GM12878 (cell line): ENCODE measurements at regions not wholly inside any gene's neighbourhood (a gene's known extent, or its start where the extent isn't known, plus 50 kb on each side); places are given as distances from the start of the nearest gene placed in this dataset.

Experiments used
- ATAC-seq: fragments of 200-7000 bp; cut with Tn5 transposase; 3 replicates; pipeline ENCODE4 v1.9.1; 2020; ENCODE audit warnings: mild to moderate bottlenecking, moderate library complexity
- BruUV-seq: library from RNA; stranded (reverse); fragments of 400-500 nt; replicated peaks from 2 replicates; lab custom pipeline; 2021; lab: Mats Ljungman, UMichigan
- CTCF ChIA-PET: fragments of 300-600 bp; sonication (Branson Sonifier 250); formaldehyde crosslinking; extraction: SDS; loops from one replicate; lab custom pipeline; 2021; ENCODE audit warnings: inconsistent platforms; lab: Yijun Ruan, JAX
- POLR2A ChIA-PET: fragments of 350-600 bp; formaldehyde crosslinking; extraction: SDS; loops from one replicate; lab custom pipeline; 2021; ENCODE audit warnings: inconsistent platforms; lab: Charles Lee
- RAD21 ChIA-PET: fragments of 300-600 bp; sonication (Branson Sonifier 250); formaldehyde crosslinking; loops from one replicate; lab custom pipeline; 2023; ENCODE audit warnings: antibody characterized with exemption; ENCODE audit not compliant: unreplicated experiment; lab: Charles Lee
- SMC1A ChIA-PET: fragments of 300-600 bp; sonication (Branson Sonifier 250); formaldehyde crosslinking; loops from one replicate; lab custom pipeline; 2023; ENCODE audit not compliant: unreplicated experiment, uncharacterized antibody; lab: Charles Lee
- DNase-seq: peaks from one replicate; pipeline ENCODE4 v3.0.0-alpha.2; 2011; ENCODE audit warnings: low read depth, low spot score
- FAIRE-seq: peaks from 3 replicates; lab custom pipeline; 2011; peaks lifted over from hg19 to GRCh38; lab: Jason Lieb, UNC
- H2AFZ ChIP-seq: 2 replicates; pipeline ENCODE4 v1.6.0; 2011; ENCODE audit warnings: low read depth, low read length, control low read depth; ENCODE audit not compliant: control insufficient read depth
- H3K27ac ChIP-seq: 2 replicates; pipeline ENCODE4 v1.5.1; 2011; ENCODE audit warnings: control low read depth; ENCODE audit not compliant: control insufficient read depth, insufficient read depth
- H3K27me3 ChIP-seq, 2 experiments: replicated peaks in 1 of 2; 2 replicates each; pipeline versions ENCODE4 v1.6.0 to v1.6.1; 2011; ENCODE audit warnings: low read length in 1 of 2; ENCODE audit not compliant: control insufficient read depth in 2 of 2, insufficient read depth in 2 of 2
- H3K36me3 ChIP-seq, 2 experiments: 2 replicates each; pipeline ENCODE4 v1.5.1; 2011; ENCODE audit warnings: low read length in 1 of 2; ENCODE audit not compliant: control insufficient read depth in 2 of 2, insufficient read depth in 2 of 2
- H3K4me1 ChIP-seq: 2 replicates; pipeline ENCODE4 v1.6.1; 2011; ENCODE audit warnings: mild to moderate bottlenecking, low read length, moderate library complexity, mixed read lengths; ENCODE audit not compliant: control insufficient read depth, insufficient read depth
- H3K4me2 ChIP-seq: 2 replicates; pipeline ENCODE4 v1.6.0; 2011; ENCODE audit warnings: control low read depth; ENCODE audit not compliant: control insufficient read depth, insufficient read depth
- H3K4me3 ChIP-seq: fragments of 200-600 bp; sonication (generic); 2 replicates; pipeline ENCODE4 v1.5.1; 2016
- H3K79me2 ChIP-seq: 2 replicates; pipeline ENCODE4 v1.6.0; 2011; ENCODE audit warnings: low read length; ENCODE audit not compliant: control insufficient read depth, insufficient read depth
- H3K9ac ChIP-seq: 2 replicates; pipeline ENCODE4 v1.8.0; 2011; ENCODE audit warnings: low read length, control low read depth, mixed read lengths; ENCODE audit not compliant: control insufficient read depth, insufficient read depth
- H3K9me3 ChIP-seq: replicated peaks from 3 replicates; pipeline ENCODE4 v1.5.1; 2011; ENCODE audit warnings: mild to moderate bottlenecking, low read length; ENCODE audit not compliant: control insufficient read depth, insufficient read depth
- H4K20me1 ChIP-seq: 2 replicates; pipeline ENCODE4 v1.6.0; 2011; ENCODE audit not compliant: control insufficient read depth, insufficient read depth
- BHLHE40 ChIP-seq, 2 experiments: fragments of 450-650 bp in 1 of 2; IDR thresholded peaks; 2 replicates each; pipeline ENCODE4 v1.6.1; 2011 to 2017; ENCODE audit warnings: low read depth in 2 of 2, borderline replicate concordance in 1 of 2, improper control_type of control experiment in 1 of 2, low read length in 1 of 2, mild to moderate bottlenecking in 1 of 2
- CHD4 ChIP-seq: fragments of 200-600 bp; sonication (generic); IDR thresholded peaks from 2 replicates; pipeline ENCODE4 v1.6.1; 2016; ENCODE audit warnings: mild to moderate bottlenecking
- KAT2A ChIP-seq: conservative IDR thresholded peaks from 2 replicates; pipeline ENCODE4 v1.6.1; 2011; ENCODE audit warnings: low read depth, low read length; ENCODE audit not compliant: control insufficient read depth
- NR2F1 ChIP-seq: fragments of 450-650 bp; conservative IDR thresholded peaks from 2 replicates; pipeline ENCODE4 v1.6.1; 2017; ENCODE audit warnings: mild to moderate bottlenecking
- SMC3 ChIP-seq: IDR thresholded peaks from 2 replicates; pipeline ENCODE4 v1.6.1; 2011; ENCODE audit warnings: low read length, improper control_type of control experiment, borderline replicate concordance
- STAT3 ChIP-seq: IDR thresholded peaks from 2 replicates; pipeline ENCODE4 v1.6.1; 2011; ENCODE audit warnings: low read depth, low read length, improper control_type of control experiment
- whole genome bisulfite sequencing: methylation state at CpG from one replicate; pipeline ENCODE4 v1.1.6; 2016; ENCODE audit warnings: low lambda C conversion rate; ENCODE audit not compliant: insufficient replicate concordance, insufficient coverage; ENCODE audit errors: missing lambda C conversion rate; 5-methylcytosine and 5-hydroxymethylcytosine counted together
- in situ Hi-C: fragments of 300-500 bp; cut with MboI; formaldehyde crosslinking; loops from 9 replicates; pipeline ENCODE4 v1.14.3; 2018; ENCODE audit warnings: mixed read lengths
- intact Hi-C: fragments of 100-400 bp; cut with micrococcal nuclease; formaldehyde crosslinking; loops from one replicate; pipeline ENCODE4 v1.14.2; 2022; ENCODE audit not compliant: unreplicated experiment
- TF ChIP-seq, protein P1 (sequence below), 3 experiments: IDR thresholded peaks in 2 of 3; conservative IDR thresholded peaks in 1 of 3; 2 replicates each; pipeline ENCODE4 v1.5.1; 2011; ENCODE audit warnings: low read depth in 3 of 3, low read length in 3 of 3, mild to moderate bottlenecking in 3 of 3, control low read depth in 2 of 3, moderate library complexity in 2 of 3, inconsistent platforms in 1 of 3, mixed read lengths in 1 of 3; ENCODE audit not compliant: control insufficient read depth in 2 of 3, insufficient read depth in 1 of 3; ENCODE audit errors: extremely low read depth in 1 of 3
- TF ChIP-seq, protein P2 (sequence below): IDR thresholded peaks from 2 replicates; pipeline ENCODE4 v1.6.1; 2012; ENCODE audit warnings: low read length, inconsistent platforms

DNA sequence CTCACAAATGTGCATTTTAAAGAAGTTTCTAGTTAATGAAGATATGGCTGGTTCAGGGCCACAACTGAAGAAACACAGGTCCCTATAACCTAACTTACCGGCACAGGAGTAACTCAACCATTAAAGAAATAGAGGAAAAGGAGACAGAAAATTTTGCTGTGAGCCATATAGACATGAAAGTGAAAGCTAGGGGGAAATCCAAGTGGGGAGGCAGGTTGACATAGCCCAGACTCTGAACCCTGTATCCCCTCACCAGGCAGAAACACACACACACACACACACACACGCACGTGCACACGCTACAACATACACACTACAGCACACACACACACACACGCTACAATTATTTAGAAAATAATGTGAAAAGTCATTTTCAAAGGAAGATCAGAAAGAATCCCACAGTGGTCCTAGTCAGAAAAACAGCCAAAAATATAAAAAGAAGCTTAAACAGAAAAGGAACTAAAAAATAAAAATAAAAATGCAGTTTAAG lies 856.4 kb upstream of the CDH6 start (continued):
- peak; percentile 42 to 78; a peak in 3 of 4 replicates for TF ChIP-seq BHLHE40 (IDR thresholded peaks at IDR 0.05; ENCODE audit: borderline replicate concordance in 1 of 2, low read depth in 2 of 2, low read length in 1 of 2)

DNA sequence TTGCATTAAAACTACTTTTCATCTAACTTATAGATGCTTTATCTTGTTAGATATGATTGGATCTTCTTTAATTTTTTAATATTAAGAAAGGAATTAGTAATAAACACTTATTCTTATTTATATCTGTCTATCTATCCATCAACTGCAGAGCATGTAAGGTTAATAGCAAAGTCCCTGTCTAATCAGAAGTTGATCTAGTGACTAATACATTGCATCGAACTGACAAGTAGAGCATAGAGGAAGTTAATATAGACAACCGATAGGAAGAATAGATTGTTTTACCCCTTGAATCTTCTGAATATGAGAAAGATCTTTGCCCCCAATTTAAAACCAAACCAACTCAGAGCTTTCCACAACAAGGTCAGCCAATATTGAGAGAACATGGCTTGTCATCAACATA lies 862.0 kb upstream of the CDH6 start:
- no peaks in the 10 kb centered on the region for H3K9me3 ChIP-seq
- no peaks in the 10 kb centered on the region for H4K20me1 ChIP-seq
- no peak for TF ChIP-seq NR2F1
- no peak for TF ChIP-seq SMC3
- TF ChIP-seq, protein P1, sequence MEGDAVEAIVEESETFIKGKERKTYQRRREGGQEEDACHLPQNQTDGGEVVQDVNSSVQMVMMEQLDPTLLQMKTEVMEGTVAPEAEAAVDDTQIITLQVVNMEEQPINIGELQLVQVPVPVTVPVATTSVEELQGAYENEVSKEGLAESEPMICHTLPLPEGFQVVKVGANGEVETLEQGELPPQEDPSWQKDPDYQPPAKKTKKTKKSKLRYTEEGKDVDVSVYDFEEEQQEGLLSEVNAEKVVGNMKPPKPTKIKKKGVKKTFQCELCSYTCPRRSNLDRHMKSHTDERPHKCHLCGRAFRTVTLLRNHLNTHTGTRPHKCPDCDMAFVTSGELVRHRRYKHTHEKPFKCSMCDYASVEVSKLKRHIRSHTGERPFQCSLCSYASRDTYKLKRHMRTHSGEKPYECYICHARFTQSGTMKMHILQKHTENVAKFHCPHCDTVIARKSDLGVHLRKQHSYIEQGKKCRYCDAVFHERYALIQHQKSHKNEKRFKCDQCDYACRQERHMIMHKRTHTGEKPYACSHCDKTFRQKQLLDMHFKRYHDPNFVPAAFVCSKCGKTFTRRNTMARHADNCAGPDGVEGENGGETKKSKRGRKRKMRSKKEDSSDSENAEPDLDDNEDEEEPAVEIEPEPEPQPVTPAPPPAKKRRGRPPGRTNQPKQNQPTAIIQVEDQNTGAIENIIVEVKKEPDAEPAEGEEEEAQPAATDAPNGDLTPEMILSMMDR (IDR thresholded peaks at IDR 0.05 in 2 of 3, conservative IDR thresholded peaks at IDR 0.05 in 1 of 3; ENCODE audit: control insufficient read depth in 2 of 3, extremely low read depth in 1 of 3, insufficient read depth in 1 of 3, low read depth in 3 of 3, low read length in 3 of 3), result no peak
- no peak for TF ChIP-seq KAT2A
- no peak for TF ChIP-seq CHD4
- no peak for TF ChIP-seq STAT3
- TF ChIP-seq, protein P2, sequence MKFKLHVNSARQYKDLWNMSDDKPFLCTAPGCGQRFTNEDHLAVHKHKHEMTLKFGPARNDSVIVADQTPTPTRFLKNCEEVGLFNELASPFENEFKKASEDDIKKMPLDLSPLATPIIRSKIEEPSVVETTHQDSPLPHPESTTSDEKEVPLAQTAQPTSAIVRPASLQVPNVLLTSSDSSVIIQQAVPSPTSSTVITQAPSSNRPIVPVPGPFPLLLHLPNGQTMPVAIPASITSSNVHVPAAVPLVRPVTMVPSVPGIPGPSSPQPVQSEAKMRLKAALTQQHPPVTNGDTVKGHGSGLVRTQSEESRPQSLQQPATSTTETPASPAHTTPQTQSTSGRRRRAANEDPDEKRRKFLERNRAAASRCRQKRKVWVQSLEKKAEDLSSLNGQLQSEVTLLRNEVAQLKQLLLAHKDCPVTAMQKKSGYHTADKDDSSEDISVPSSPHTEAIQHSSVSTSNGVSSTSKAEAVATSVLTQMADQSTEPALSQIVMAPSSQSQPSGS, result no peak
- TF ChIP-seq, all 136 proteins: peak for 0
- no peak for DNase-seq
- ATAC-seq, result no peak
- Histone ChIP-seq H2AFZ (no peak overlapping the region), H3K36me3 (no peaks in the 10 kb centered on the region), H3K4me2 (no peak overlapping the region), H3K27ac (no peak overlapping the region), H3K27me3 (no peaks in the 10 kb centered on the region), H3K4me3 (no peak overlapping the region), H3K79me2 (no peaks in the 10 kb centered on the region), H3K4me1 (no peaks in the 10 kb centered on the region), H3K9ac (no peak overlapping the region)
- SMC1A ChIA-PET, result no interaction called here
- no peak for FAIRE-seq
- RAD21 ChIA-PET, result no interaction called here
- WGBS, result 61% methylated on average over 2 of the region's 2 CpGs
- no TSS peak for BruUV-seq
- intact Hi-C loops, result no loop called here
- in situ Hi-C loops, result no loop called here
- CTCF ChIA-PET, result interaction anchor here (1.3 kb wide), 1 partner anchor 8 kb away, joined by 3 read pairs; no protein-coding TSS in a partner anchor
- POLR2A ChIA-PET, result no interaction called here
